Urinary bladder (tissue), 3 donors: ENCODE measurements at regions not wholly inside any gene's neighbourhood (a gene's known extent, or its start where the extent isn't known, plus 50 kb on each side); places are given as distances from the start of the nearest gene placed in this dataset.
"Not testable (repeated sequence)": the region's sequence is repeated elsewhere in the genome, so short reads cannot be mapped to it uniquely, and the experiment has no call there.

Experiments used
- DNase-seq: peaks from one replicate; pipeline ENCODE4 v3.0.0-alpha.2; 2015; ENCODE audit errors: extremely low spot score
- H3K27ac ChIP-seq: one replicate; pipeline ENCODE4 v1.5.1; 2013; ENCODE audit warnings: low read depth, mild to moderate bottlenecking, moderate library complexity
- H3K36me3 ChIP-seq: one replicate; pipeline ENCODE4 v1.6.1; 2013; ENCODE audit warnings: mild to moderate bottlenecking, moderate library complexity; ENCODE audit not compliant: insufficient read depth
- H3K4me1 ChIP-seq: one replicate; pipeline ENCODE4 v1.6.1; 2013; ENCODE audit warnings: mild to moderate bottlenecking, moderate library complexity; ENCODE audit not compliant: insufficient read depth
- H3K4me3 ChIP-seq: one replicate; pipeline ENCODE4 v1.5.1; 2013; ENCODE audit warnings: low read depth, low read length
- WGBS: extraction: QIAGEN DNeasy Blood & Tissue Kit; methylation state at CpG from one replicate; pipeline ENCODE4 v1.1.7; 2013; 5-methylcytosine and 5-hydroxymethylcytosine counted together
- donor health status: healthy with polysubstance abuse.
- donor health status: healthy.

DNA sequence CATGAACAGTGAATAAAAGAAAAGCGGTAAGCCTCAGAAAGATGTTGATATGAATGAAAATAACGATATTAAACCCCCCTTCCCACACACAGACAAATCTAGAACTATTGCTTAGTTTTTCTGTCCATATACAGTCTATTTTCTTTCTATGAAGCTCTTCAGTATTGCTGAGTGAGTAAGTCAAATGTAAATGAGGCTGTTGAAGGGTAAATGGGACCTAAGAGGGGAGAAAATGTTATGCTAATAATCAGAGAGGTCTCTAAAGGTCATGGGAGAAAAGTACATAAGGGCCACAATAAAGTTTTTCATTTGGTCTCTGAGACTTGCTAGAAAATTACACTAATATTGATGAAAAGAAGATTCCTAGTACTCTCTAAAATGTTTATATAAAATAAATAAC lies 56.2 kb downstream of the PABPC4L start:
- WGBS = 75% methylated on average over 2 of the region's 2 CpGs
- no peaks in the 10 kb centered on the region for H3K4me1 ChIP-seq
- no peaks in the 10 kb centered on the region for H3K36me3 ChIP-seq
- no peak for DNase-seq
- no peak overlapping the region for H3K4me3 ChIP-seq
- H3K27ac ChIP-seq = no peak overlapping the region

DNA sequence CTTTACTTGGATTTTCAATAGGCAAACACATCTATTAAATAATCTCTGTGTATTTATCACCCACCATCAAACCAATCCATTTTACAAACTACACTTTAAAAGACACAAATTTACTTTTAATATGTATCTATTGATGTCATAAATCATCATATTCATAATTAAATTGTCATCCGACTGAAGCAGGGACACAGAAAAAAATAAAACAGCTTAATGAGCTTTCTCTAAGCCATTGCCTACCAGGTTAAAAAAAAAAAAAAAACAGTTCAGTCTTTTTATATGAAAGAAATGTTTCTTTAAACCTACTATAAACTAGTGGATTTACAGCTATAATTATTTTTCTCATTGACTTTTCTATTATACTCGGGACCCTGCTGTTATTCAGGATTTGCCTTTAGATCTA lies 57.3 kb downstream of the PABPC4L start:
- Histone ChIP-seq H3K27ac (no peak overlapping the region), H3K4me1 (no peaks in the 10 kb centered on the region), H3K4me3 (no peak overlapping the region), H3K36me3 (no peaks in the 10 kb centered on the region)
- 74% methylated on average over 2 of the region's 2 CpGs for WGBS
- DNase-seq = no peak

DNA sequence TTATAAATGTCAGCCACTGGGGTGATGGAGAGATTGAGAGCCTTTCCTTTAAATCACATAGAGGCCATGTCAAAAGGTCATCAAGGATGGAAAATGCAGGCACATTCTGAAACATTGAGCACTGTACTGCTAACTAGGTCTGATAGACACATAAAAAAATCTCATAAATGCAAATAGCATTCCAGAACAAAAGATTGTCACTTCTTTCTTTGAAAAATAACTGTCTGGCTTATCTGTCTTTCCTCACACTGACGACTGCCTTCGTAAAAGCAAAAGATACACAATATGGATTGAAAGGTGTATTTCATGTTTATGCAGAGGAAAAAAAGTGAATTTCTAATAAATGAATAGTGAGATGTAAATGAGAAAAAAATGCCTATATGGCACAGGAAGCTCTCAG lies 59.9 kb downstream of the PABPC4L start:
- no peak overlapping the region for H3K4me3 ChIP-seq
- 78% methylated on average over 2 of the region's 2 CpGs for WGBS
- DNase-seq = no peak
- no peaks in the 10 kb centered on the region for H3K36me3 ChIP-seq
- H3K4me1 ChIP-seq = no peaks in the 10 kb centered on the region
- H3K27ac ChIP-seq = no peak overlapping the region

DNA sequence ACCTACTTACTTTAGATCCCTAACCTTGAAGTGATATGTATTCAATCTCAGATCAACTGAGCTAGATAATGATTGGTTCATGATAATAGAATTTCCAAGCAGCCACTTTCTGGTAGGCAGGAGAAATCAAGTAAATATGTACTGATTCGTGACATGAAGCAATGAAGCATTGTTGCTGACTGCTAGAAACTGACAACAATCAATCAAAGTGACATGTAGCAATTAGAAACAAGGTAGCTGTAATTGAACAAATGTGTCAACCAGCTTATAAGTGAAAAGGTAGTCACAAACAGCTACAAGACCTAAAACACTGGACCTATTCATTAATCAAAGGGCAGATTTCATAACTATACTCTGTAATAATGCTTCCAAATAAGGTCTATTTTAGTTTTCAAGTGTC lies 62.4 kb downstream of the PABPC4L start:
- H3K4me3 ChIP-seq = no peak overlapping the region
- no peaks in the 10 kb centered on the region for H3K36me3 ChIP-seq
- no peak for DNase-seq
- no peak overlapping the region for H3K27ac ChIP-seq
- no peaks in the 10 kb centered on the region for H3K4me1 ChIP-seq
- 89% methylated on average over 1 of the region's 1 CpG for whole genome bisulfite sequencing

- no peak for DNase-seq
- H3K4me1 ChIP-seq = no peaks in the 10 kb centered on the region
- WGBS = 94% methylated on average over 3 of the region's 3 CpGs
- H3K27ac ChIP-seq = no peak overlapping the region
- no peaks in the 10 kb centered on the region for H3K36me3 ChIP-seq
- H3K4me3 ChIP-seq = no peak overlapping the region
Measured at GRCh38 chr4:134132086-134132783, 69.4 kb downstream of the PABPC4L start.

DNA sequence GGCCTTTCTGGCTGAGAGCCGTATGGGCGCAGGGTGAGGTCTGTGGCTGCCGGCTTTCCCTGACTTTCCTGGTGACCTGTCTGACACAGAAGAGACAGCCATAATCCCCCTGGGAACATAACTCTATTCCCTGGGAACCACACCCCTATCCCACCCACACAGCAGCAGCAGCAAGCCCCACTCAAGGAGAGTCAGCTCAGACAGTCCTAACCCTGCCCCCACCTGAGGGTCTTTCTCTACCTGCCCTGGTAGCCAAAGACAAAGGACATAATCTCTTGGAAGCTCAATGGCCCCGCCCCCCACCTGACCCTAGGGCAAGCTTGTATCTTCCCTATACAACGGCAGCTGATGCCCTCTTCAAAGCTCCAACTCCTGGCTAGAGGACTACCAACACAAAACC lies 74.6 kb downstream of the PABPC4L start:
- no peak overlapping the region for H3K27ac ChIP-seq
- DNase-seq = no peak
- no peaks in the 10 kb centered on the region for H3K4me1 ChIP-seq
- no peak overlapping the region for H3K4me3 ChIP-seq
- H3K36me3 ChIP-seq = no peaks in the 10 kb centered on the region
- WGBS = 94% methylated on average over 5 of the region's 5 CpGs

DNA sequence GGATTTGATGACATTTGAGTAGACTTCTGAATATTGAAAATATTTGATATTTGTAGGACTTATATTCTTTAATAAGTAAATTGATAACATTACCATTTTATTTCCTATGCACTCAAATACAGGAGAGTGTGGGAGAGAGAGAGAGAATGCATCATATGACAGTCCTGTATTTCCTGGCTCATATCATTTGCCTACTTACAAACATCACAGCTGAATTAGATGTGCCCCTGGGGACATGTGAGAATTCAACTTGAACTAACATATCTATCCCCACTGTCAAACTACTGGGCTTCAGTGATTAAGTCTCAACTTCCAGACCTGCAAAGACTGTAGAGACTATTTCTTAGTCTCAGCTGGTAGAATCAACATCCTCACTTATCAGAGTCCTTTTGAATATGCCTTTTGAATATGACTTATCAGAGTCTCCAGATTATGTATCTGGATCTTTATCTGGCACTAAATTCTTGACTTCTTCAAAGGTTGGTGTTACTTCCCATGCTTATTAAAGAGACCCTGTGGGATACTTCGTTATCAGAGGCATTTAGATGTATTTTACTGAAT lies 75.5 kb downstream of the PABPC4L start:
- H3K36me3 ChIP-seq = no peaks in the 10 kb centered on the region
- WGBS = 95% methylated on average over 1 of the region's 1 CpG
- no peaks in the 10 kb centered on the region for H3K4me1 ChIP-seq
- no peak for DNase-seq
- no peak overlapping the region for H3K27ac ChIP-seq
- H3K4me3 ChIP-seq = no peak overlapping the region

DNA sequence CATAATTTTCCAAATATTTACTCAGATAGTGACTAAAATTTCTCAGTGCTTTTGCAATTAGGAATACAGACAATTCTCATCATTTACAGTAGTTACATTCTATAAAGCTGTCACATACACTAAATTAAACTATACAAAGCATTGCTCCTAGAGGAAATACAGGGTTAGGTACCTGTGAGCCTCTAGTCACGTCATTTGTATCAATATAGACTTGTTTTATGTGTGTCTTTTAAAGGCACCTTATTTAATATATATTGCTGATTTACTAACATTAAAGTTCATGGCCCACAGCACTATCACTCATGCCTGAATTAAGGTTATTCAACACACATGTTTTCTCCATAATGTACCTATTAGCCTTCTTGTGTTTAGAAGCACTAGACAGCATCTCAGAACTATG lies 78.7 kb downstream of the PABPC4L start:
- WGBS = 93% methylated on average over 1 of the region's 1 CpG

GRCh38 chr4:134117392-134118183 lies 84.0 kb downstream of the PABPC4L start:
- H3K36me3 ChIP-seq = no peaks in the 10 kb centered on the region
- DNase-seq = no peak
- no peak overlapping the region for H3K27ac ChIP-seq
- H3K4me1 ChIP-seq = no peaks in the 10 kb centered on the region
- 70% methylated on average over 2 of the region's 2 CpGs for WGBS
- no peak overlapping the region for H3K4me3 ChIP-seq

More for the DNA sequence above, 78.7 kb downstream of the PABPC4L start:
- H3K4me1 ChIP-seq = no peaks in the 10 kb centered on the region
- H3K36me3 ChIP-seq = no peaks in the 10 kb centered on the region
- DNase-seq = no peak
- no peak overlapping the region for H3K27ac ChIP-seq
- H3K4me3 ChIP-seq = no peak overlapping the region

GRCh38 chr4:134089885-134090284 lies 111.7 kb downstream of the PABPC4L start:
- WGBS = 81% methylated on average over 3 of the region's 3 CpGs
- DNase-seq = no peak
- H3K4me1 ChIP-seq = no peaks in the 10 kb centered on the region
- no peaks in the 10 kb centered on the region for H3K36me3 ChIP-seq
- no peak overlapping the region for H3K4me3 ChIP-seq
- no peak overlapping the region for H3K27ac ChIP-seq

- no peak overlapping the region for H3K27ac ChIP-seq
- DNase-seq = no peak
- H3K4me3 ChIP-seq = no peak overlapping the region
- H3K4me1 ChIP-seq = no peaks in the 10 kb centered on the region
- H3K36me3 ChIP-seq = no peaks in the 10 kb centered on the region
- WGBS = 80% methylated on average over 2 of the region's 2 CpGs
Measured at GRCh38 chr4:134085496-134085895, 116.1 kb downstream of the PABPC4L start.

DNA sequence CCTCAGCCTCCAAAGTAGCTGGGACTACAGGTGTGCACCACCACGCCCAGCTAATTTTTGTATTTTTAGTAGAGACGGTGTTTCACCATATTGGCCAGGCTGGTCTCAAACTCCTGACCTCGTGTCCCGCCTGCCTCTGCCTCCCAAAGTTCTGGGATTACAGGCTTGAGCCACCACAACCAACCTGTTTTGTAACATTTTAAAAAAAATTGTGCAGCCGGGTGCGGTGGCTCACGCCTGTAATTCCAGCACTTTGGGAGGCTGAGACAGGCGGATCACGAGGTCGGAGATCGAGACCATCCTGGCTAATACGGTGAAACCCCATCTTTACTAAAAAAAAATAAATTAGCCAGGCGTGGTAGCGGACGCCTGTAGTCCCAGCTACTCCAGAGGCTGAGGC lies 122.5 kb downstream of the PABPC4L start:
- not testable (repeated sequence) for H3K36me3 ChIP-seq, H3K27ac ChIP-seq, DNase-seq, H3K4me3 ChIP-seq, H3K4me1 ChIP-seq
- WGBS = 98% methylated on average over 15 of the region's 15 CpGs

DNA sequence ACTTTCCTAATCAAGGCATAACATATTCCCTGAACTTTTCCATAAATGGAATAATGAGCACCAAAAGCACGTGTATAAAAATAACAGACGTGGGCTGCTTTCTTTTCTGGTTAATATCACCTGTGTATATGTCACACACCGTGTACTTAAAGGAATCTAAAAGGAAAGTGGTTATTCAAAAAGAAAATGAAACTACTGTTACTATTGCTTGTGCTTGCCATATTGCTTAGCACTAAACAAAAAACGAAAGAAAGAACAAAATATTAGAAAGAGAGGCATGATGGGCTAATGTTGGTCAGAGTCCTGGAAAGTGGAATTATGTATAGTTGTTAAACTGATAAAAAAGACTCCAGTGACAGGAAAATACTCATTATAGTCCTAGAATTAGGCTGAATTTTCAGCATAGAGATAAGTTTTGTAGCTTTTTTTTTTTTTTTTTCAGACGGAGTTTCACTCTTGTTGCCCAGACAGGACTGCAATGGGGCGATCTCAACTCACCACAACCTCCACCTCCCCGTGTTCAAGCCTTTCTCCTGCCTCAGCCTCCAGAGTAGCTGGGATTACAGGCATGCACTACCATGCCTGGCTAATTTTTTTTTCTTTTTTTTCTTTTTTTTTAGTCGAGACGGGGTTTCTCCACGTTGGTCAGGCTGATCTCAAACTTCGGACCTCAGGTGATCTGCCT lies 123.2 kb downstream of the PABPC4L start:
- Histone ChIP-seq H3K27ac (no peak overlapping the region), H3K36me3 (no peaks in the 10 kb centered on the region), H3K4me3 (no peak overlapping the region), H3K4me1 (no peaks in the 10 kb centered on the region)
- DNase-seq = no peak
- 73% methylated on average over 11 of the region's 11 CpGs for WGBS

- DNase-seq = no peak
- H3K27ac ChIP-seq = no peak overlapping the region
- H3K36me3 ChIP-seq = no peaks in the 10 kb centered on the region
- no peaks in the 10 kb centered on the region for H3K4me1 ChIP-seq
- WGBS = 93% methylated on average over 2 of the region's 2 CpGs
- H3K4me3 ChIP-seq = no peak overlapping the region
Measured at GRCh38 chr4:134073711-134074110, 127.9 kb downstream of the PABPC4L start.
